A172 (cell line): ENCODE measurements at regions not wholly inside any gene's neighbourhood (a gene's known extent, or its start where the extent isn't known, plus 50 kb on each side); places are given as distances from the start of the nearest gene placed in this dataset.

ENCODE experiments used
- DNase-seq: peaks from one replicate; pipeline ENCODE4 v3.0.0-alpha.2; 2015; ENCODE audit warnings: low spot score

DNA sequence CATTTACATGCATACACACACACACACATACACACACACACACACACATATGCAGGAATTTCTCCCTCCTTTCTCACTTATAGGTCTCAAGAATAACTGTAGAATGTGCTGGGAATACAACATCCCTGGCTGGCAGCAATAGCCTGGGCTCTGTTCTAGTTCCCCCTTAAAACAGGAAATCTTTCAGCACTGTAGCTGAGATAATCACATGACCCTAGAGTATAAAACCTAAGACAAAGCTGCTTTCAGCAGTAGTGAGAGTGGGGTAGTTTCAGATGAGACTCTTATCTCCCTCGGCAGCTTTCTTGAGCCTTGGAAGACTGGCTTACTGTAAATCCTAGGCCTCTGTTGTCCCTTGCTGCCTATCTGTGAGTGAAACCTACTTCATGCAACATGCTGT is 137.4 kb upstream of the AKR1E2 start:
- no peak for DNase-seq

- DNase-seq = no peak
Measured at GRCh38 chr10:4688168-4688567, 137.8 kb upstream of the AKR1E2 start.

GRCh38 chr10:4687397-4687796 is 138.6 kb upstream of the AKR1E2 start:
- no peak for DNase-seq

DNA sequence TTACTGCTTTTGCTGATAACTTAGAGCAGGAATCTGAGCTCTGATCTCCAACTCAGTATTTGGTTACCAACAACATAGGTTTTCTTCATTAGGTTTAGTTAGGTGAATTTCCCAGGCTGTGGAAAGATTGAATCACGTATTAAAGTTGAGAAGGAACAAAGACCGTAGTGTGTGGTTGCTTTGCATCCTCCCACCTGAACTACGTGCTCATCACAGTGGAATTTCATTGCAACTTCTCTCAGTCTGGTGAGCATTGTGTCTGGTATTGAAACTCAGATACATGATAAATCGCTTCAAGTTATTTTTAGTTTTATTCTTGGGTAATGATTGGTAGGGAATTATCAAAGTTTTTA is 139.4 kb upstream of the AKR1E2 start:
- DNase-seq = peak; percentile 93

GRCh38 chr10:4685904-4686643 is 139.9 kb upstream of the AKR1E2 start:
- no peak for DNase-seq

DNA sequence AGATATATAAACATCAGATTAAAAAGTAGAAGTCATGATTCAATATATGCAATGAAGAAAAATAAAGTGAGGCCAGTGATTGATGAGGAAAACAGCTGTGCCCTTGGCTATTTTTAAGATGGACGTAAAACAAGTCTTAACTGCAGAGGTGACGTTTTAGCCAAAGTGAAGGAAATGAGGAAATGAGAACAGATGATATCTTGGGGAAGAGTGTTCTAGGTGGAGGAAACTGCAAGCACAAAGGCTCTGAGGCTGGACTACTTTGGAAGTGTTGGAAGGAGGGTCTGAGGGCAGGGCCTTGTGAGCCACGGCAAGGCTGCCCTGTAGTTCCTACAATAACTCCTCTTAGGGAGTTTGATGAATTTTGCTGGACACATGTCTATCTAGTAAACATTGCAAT is 140.5 kb upstream of the AKR1E2 start:
- no peak for DNase-seq

- no peak for DNase-seq
Measured at GRCh38 chr10:4684434-4684833, 141.6 kb upstream of the AKR1E2 start.

DNA sequence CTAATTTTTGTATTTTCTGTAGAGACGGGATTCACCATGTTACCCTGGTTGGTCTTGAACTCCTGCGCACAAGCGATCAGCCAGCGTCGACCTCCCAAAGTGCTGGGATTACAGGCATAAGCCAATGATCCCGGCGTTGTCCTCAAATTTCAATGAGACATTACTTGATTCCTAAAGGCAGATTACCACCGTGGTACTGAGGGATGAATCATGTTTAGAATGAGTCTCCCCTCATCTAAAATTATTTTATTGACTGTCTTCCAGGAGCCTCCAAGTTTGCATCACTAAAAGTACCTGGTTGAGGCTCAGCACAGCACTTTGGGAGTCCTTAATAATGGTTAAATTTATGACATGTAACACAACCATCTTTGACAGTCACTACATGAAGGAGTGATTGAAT is 142.2 kb upstream of the AKR1E2 start:
- DNase-seq = no peak

GRCh38 chr10:4683137-4683536 is 142.9 kb upstream of the AKR1E2 start:
- DNase-seq = no peak

GRCh38 chr10:4678951-4679671 is 146.9 kb upstream of the AKR1E2 start:
- no peak for DNase-seq

- peak; percentile 90 for DNase-seq
Measured at GRCh38 chr10:4678023-4678950, 147.7 kb upstream of the AKR1E2 start.

DNA sequence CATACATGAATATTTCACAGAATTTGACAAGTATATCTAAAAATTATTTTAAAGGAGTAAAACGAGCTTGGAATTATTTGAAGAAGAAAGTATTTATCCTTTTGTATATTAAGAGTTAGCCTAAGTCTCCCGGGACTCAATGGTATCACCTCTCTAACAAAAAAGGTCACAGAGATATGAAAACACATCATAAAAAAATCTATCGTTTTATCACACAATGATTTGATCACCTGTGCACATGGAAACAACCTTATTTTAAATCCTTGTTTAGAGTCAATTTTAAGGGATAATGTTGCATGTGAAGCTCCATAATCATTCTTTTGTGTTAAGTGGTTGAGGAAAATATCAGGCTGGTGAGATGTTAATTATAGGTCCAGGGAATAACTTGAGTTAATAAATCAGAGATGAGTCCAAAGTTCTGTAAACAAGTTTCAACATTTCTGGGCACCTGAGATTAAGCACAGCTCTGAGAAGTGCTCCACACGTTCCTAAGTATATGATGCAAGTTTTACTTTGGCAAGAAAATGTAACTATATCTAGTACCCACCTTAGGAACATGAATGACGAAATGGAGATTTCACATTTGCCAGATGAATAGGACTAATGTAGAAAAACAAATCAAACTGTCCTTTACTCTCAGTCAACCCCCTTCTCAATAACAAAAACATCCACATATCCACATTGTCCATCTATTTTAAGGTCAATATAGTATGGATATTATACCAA is 148.5 kb upstream of the AKR1E2 start:
- DNase-seq = peak; percentile 72

DNA sequence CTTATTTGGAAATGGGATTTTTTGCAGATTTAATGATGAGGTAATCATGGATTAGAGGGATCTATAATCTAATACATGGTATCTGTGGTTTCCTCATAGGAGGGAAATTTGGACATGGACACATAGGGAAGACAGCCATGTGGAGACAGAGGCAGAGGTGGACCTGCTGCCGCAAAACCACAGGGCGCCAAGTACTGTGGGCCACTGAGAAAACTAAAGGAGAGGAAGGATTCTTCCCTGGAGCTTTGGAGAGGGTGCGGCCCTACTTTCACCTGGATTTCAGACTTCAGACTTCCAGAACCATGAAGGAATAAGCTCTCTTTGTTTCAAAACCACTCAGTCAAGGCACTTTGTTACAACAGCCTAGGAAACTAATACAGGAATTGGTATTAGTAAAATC is 149.4 kb upstream of the AKR1E2 start:
- no peak for DNase-seq

- DNase-seq = no peak
Measured at GRCh38 chr10:4675808-4676207, 150.2 kb upstream of the AKR1E2 start.

DNA sequence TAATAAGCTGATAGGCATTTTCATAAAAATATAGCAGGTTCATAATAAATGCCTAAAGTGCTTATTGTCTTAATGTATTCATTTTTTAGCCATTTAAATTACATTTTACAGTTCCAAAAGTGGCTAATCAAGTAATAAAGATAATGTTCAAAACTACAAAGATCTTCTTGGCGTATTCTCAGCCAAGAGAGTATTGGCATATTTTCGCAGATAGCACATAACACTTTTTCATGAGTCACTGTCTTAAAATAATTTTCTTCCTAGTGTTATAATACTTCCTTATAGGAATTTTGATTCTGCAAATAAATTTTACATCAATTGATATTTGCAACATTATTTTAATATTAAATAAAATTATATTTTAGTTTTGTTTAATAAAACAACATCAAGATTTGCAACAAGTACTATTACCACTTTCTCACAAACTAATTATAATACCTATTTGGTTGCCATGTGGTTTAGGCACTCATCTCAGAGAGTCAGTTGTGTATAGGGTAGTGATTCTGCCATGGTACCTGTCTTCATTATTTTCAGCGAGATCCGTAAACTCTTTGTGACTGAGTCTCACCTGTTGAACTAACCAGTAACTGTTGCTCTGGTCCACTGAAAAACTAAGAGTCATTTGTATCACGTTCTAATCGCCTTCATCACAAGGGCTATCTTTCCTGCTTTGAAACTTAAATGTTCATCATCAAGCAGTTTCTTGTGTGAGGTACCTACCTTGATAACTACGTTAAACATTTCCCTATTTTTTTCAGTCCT is 152.5 kb upstream of the AKR1E2 start:
- DNase-seq = peak; percentile 68

GRCh38 chr10:4672201-4672600 is 153.8 kb upstream of the AKR1E2 start:
- peak; percentile 54 for DNase-seq

DNA sequence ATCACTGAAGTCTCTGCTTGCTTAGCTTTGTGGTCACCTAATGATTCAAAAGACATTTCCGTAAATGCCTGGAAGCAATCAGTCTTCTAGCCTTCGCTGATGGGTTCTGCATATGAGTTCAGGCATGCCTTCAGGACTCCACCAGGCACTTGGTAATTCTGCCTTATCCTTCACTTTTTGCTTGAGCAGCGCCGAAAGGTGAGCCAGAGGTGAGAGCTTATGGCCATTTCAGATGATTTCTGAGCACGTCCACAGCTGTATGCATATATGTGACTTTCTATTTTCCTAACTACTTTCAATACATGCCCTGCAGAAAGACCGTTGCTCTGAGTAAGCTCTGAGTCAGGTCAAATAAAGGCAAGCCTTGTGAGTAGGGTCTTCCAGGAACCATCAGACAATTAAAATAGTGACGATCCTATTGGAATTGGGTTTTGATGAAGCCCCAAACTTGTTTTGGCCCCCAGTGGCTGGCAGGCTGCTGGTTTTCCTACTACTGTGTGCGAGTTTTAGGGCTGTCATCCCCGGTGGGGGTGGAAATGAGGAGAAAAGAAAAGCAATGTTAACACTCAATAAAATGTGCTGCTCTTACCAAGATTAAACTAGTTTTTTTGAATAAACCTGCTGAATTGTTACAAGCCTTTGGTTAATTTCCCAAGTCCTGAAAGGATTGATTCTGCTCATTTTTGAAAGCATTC is 154.4 kb upstream of the AKR1E2 start:
- DNase-seq = peak; percentile 85

DNA sequence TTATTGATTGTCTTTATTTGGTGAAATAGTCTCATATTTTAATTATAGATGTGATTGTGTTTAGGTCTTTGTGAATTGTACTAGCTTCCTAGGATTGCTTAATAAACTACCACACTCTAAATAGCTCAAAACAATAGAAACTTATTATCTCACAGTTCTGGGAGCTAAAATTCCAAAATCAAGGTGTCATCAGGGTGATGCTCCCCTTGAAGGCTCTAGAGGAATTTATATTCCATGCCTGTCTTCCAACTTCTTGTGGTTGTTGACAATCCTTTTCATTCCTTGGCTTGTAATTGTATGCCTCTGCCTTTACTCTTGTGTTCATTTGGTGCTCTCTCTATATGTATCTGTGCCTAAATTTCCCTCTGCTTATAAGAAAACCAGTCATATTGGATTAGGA is 155.3 kb upstream of the AKR1E2 start:
- peak; percentile 87 for DNase-seq

GRCh38 chr10:4669585-4669984 is 156.4 kb upstream of the AKR1E2 start:
- DNase-seq = no peak
